Fibroblast of lung (primary cell): ENCODE measurements at regions not wholly inside any gene's neighbourhood (a gene's known extent, or its start where the extent isn't known, plus 50 kb on each side); places are given as distances from the start of the nearest gene placed in this dataset.

ENCODE experiments used
- EZH2 ChIP-seq: IDR thresholded peaks from 2 replicates; pipeline ENCODE4 v1.5.1; 2012; ENCODE audit warnings: low read length, control low read depth, mild to moderate bottlenecking; ENCODE audit errors: missing control alignments
- TF ChIP-seq, protein P1 (sequence below), 2 donors: IDR thresholded peaks in 1 of 2; conservative IDR thresholded peaks in 1 of 2; 1 replicate in 1 of 2; 2 replicates in 1 of 2; pipeline ENCODE4 v1.5.1; 2011 to 2012; ENCODE audit warnings: low read length in 2 of 2, control low read depth in 1 of 2, inconsistent platforms in 1 of 2, low read depth in 1 of 2, mild to moderate bottlenecking in 1 of 2

DNA sequence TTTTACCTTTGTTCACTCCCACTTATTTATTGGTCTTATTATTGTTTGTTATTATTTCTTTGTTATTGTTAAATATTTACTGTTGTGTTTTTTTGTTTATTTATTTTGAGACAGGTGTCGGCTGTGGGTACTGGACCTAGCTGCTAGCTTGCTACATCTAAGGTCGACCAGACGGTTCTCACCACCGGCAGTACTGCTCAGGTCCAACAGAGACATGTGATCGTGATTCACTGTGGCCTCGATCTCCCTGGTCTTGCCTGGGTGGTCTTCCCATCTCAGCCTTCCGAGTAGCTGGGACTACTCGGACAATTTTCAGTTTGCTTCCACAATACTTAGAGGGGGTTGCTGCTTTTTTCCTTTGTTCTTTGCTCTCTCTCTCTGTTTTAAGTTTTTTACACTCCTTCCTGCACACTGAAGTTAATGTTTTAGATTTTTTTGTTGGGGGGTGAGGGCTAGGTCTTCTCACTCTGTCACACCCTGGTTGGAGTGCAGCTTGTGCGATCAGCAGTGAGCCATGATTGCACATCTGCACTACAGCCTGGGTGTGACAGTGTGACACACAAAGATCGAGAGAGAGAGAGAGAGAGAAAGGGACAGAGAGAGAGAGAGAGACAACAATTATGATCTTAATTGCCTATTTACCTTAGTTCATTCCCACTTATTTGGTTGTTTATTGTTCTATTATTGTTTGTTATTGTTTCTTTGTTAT, 1432.4 kb downstream of the UQCRFS1 start:
- TF ChIP-seq, protein P1, sequence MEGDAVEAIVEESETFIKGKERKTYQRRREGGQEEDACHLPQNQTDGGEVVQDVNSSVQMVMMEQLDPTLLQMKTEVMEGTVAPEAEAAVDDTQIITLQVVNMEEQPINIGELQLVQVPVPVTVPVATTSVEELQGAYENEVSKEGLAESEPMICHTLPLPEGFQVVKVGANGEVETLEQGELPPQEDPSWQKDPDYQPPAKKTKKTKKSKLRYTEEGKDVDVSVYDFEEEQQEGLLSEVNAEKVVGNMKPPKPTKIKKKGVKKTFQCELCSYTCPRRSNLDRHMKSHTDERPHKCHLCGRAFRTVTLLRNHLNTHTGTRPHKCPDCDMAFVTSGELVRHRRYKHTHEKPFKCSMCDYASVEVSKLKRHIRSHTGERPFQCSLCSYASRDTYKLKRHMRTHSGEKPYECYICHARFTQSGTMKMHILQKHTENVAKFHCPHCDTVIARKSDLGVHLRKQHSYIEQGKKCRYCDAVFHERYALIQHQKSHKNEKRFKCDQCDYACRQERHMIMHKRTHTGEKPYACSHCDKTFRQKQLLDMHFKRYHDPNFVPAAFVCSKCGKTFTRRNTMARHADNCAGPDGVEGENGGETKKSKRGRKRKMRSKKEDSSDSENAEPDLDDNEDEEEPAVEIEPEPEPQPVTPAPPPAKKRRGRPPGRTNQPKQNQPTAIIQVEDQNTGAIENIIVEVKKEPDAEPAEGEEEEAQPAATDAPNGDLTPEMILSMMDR (conservative IDR thresholded peaks at IDR 0.05 in 1 of 2, IDR thresholded peaks at IDR 0.05 in 1 of 2; ENCODE audit: low read depth in 1 of 2, low read length in 2 of 2): no peak
- TF ChIP-seq EZH2: no peak
